ENCODE measurements at regions not wholly inside any gene's neighbourhood (a gene's known extent, or its start where the extent isn't known, plus 50 kb on each side); places are given as distances from the start of the nearest gene placed in this dataset.
A peak's percentile ranks its signal among the peaks of the same experiment; 100 is the strongest.
"Not testable (repeated sequence)": the region's sequence is repeated elsewhere in the genome, so short reads cannot be mapped to it uniquely, and the experiment has no call there.

DNA sequence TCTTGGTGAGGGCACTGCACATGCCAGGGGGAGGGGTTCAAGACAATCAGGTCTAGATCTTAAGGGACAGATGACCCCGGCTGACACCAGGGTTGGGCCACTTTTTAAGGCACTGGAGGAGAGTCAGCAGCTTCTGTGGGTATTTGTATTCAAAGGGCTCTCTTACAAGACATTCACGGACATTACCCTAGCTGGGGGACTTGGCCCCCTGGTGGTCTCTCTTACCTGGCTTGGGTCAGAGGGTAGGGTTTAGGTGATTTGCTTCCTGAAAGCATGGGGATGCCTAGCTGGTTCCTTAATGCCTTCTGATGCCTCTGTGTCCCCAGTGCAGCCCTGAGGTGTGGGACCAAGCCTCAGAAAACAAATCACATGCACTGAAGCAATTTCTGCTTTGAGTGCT, 354.7 kb downstream of the CDC5L start:
- DNase-seq (ENCODE audit: low spot score) = no peak

DNA sequence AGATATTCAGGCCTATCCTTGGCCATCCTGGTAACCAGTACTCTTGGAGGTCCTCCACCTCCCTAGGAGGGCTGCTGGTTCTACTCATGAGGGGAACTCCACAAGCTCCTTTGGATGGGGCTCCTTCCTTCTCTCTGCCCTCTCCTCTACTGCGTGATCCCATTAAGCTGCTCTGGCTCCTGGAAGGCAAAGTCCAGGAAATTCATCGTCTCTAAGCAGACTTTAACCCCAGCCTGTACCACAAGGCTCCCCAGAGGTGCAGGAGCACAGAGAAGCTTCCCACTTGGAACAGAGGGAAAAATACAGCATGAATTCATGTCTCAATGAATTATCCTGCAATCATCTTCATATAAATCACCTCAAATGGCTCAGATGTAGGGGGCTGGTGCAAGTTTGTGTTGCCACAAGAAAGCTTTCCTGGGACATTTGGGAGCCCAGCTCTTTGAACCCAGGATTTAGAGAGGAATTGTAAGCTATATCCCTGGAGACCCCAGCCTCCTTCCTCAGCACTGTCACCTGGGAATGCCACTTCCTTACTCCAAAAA, 355.4 kb downstream of the CDC5L start:
- DNase-seq (ENCODE audit: low spot score) = no peak

DNA sequence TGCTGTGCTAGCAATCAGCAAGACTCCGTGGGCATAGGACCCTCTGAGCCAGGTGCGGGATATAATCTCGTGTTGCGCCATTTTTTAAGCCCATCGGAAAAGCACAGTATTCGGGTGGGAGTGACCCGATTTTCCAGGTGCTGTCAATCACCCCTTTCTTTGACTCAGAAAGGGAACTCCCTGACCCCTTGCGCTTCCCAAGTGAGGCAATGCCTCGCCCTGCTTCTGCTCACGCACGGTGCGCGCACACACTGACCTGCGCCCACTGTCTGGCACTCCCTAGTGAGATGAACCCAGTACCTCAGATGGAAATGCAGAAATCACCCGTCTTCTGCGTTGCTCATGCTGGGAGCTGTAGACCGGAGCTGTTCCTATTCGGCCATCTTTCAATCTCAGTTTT, 372.6 kb downstream of the CDC5L start:
- not testable (repeated sequence) for DNase-seq (ENCODE audit: low spot score)

GRCh38 chr6:44761046-44761445, 373.5 kb downstream of the CDC5L start:
- no peak for DNase-seq (ENCODE audit: low spot score)

DNA sequence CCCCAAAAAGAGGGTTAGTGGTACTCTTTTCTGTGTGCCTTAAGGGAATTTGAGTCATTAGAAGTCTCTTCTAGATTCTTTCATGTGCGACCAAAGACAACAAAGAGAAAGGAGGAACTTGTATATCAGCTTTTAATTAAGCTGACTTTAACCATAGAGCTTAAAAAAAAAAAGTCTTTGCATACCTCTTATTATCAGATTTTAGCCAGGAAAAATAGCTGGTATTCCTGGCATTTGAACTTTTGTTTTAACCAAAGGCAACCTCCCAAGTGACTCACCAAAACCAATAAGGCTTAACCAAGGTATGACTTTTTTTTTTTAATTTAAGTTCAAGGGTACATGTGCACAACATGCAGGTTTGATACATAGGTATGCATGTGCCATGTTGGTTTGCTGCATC, 375.0 kb downstream of the CDC5L start:
- DNase-seq (ENCODE audit: low spot score) = peak; percentile 56

DNA sequence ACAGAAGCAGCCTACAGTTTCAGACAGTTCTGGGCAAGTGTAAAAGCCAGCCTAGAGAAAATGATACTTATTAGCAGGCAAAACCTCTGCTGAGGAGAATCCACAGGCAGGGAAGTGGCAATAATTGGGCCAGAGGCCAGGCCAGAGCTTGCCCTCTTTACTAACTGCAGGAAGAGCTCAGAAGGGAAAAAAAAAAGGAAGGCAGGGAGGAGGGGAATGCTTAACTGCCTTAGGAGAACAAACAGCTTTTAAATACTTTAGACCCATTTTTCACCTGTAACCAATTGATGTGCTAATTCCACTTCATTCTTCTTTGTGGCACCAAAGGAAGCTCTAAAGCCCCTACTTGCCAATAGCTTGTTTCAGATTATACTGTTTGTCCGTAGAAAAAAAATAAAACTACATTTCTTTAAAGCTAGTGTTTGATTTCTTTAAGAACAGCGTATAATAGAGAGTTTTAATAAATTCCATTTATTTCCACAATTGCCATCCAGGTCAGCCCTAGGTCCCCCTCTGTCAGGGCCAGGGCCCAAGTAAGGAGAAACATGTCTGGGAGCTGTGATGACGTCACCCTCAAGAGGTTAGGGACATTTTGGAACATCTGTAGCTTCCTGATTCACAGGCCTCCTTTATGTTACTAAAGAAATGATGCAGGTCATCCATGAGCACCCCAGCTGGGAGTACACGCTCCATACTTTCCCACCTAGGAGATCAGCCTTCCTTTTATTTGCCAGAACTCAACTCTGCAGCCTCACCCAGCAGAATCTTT, 384.3 kb downstream of the CDC5L start:
- no peak for DNase-seq (ENCODE audit: low spot score)

- DNase-seq (ENCODE audit: low spot score) = no peak
These were observed 385.3 kb downstream of the CDC5L start for GRCh38 chr6:44772838-44773237.

GRCh38 chr6:44775121-44775520, 387.6 kb downstream of the CDC5L start:
- peak; percentile 28 for DNase-seq (ENCODE audit: low spot score)

DNA sequence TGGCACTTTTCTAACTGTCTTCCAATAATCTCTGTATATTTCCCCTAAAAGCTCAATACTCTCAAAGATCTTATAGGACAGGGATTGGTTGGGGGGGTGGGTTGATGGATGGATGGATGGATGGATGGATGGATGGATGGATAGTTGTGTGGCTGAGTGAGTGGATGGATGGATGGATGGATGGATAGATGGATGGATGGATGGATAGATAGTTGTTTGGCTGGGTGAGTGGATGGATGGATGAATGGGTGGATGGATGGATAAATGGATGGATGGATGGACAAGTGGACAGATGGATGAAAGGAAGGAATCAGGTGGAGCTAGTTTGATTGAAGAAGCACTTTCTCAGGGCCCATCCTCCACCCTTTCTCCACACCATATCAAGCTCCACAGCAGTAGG, 388.8 kb downstream of the CDC5L start:
- no peak for DNase-seq (ENCODE audit: low spot score)

GRCh38 chr6:44778513-44778912, 391.0 kb downstream of the CDC5L start:
- no peak for DNase-seq (ENCODE audit: low spot score)

Measured in kidney tubule cell (primary cell).